Lung (tissue), 11 donors: ENCODE measurements at regions not wholly inside any gene's neighbourhood (a gene's known extent, or its start where the extent isn't known, plus 50 kb on each side); places are given as distances from the start of the nearest gene placed in this dataset.

Source experiments
- ATAC-seq: fragments of 200-7000 bp; cut with Tn5 transposase; one replicate; pipeline ENCODE4 v1.9.1; 2020; ENCODE audit warnings: moderate number of reproducible peaks; ENCODE audit not compliant: insufficient read depth, low FRiP score
- DNase-seq, 3 donors: peaks; one replicate each; pipeline ENCODE4 v3.0.0-alpha.2; 2013 to 2017
- H3K27ac ChIP-seq, 2 donors: one replicate each; pipeline ENCODE4 v1.5.1; 2013; ENCODE audit warnings: mild to moderate bottlenecking in 2 of 2, moderate library complexity in 2 of 2, control low read depth in 1 of 2, inconsistent platforms in 1 of 2, low read depth in 1 of 2, low read length in 1 of 2
- H3K27me3 ChIP-seq, 3 donors: one replicate each; pipeline ENCODE4 v1.5.1; 2013; ENCODE audit warnings: low read length in 2 of 3; ENCODE audit not compliant: control insufficient read depth in 3 of 3, insufficient read depth in 3 of 3
- H3K36me3 ChIP-seq, 4 donors: one replicate each; pipeline ENCODE4 v1.5.1; 2013; ENCODE audit warnings: low read length in 4 of 4, mild to moderate bottlenecking in 1 of 4, moderate library complexity in 1 of 4; ENCODE audit not compliant: control insufficient read depth in 4 of 4, insufficient read depth in 4 of 4
- H3K4me1 ChIP-seq, 5 donors: one replicate each; pipeline ENCODE4 v1.5.1; 2013; ENCODE audit warnings: low read length in 5 of 5, mild to moderate bottlenecking in 2 of 5, moderate library complexity in 1 of 5; ENCODE audit not compliant: control insufficient read depth in 5 of 5, insufficient read depth in 5 of 5
- H3K4me3 ChIP-seq: one replicate; pipeline ENCODE4 v1.5.1; 2013; ENCODE audit warnings: mild to moderate bottlenecking, control low read depth, moderate library complexity
- H3K9ac ChIP-seq, 2 donors: one replicate each; pipeline ENCODE4 v1.5.1; 2013; ENCODE audit warnings: low read length in 2 of 2, control low read depth in 1 of 2; ENCODE audit not compliant: insufficient read depth in 1 of 2
- H3K9me3 ChIP-seq, 4 donors: one replicate each; pipeline ENCODE4 v1.5.1; 2013; ENCODE audit warnings: low read length in 3 of 4, mild to moderate bottlenecking in 1 of 4, moderate library complexity in 1 of 4; ENCODE audit not compliant: control insufficient read depth in 4 of 4, insufficient read depth in 3 of 4
- WGBS, 2 donors: extraction: QIAGEN DNeasy Blood & Tissue Kit; methylation state at CpG; one replicate each; pipeline ENCODE4 v1.1.7; 2013; 5-methylcytosine and 5-hydroxymethylcytosine counted together
- TF ChIP-seq, protein P1 (sequence below): IDR thresholded peaks from 2 replicates; pipeline ENCODE4 v1.5.1; 2012; ENCODE audit warnings: mild to moderate bottlenecking; ENCODE audit errors: control extremely low read depth, extremely low read depth
- donor health status: control.
- donor health status: control.
- donor health status: Bipolar disorder and iron deficiency.
- donor health status: healthy.
- donor health status: DM: yes; HTN: yes; CAD: no.

- H3K9me3 ChIP-seq = peaks cover 0 to 3% (median 0%) of the 10 kb centered on the region in 4 donors
- H3K36me3 ChIP-seq = no peaks in the 10 kb centered on the region
- no peak overlapping the region for H3K4me3 ChIP-seq
- TF ChIP-seq, protein P1, sequence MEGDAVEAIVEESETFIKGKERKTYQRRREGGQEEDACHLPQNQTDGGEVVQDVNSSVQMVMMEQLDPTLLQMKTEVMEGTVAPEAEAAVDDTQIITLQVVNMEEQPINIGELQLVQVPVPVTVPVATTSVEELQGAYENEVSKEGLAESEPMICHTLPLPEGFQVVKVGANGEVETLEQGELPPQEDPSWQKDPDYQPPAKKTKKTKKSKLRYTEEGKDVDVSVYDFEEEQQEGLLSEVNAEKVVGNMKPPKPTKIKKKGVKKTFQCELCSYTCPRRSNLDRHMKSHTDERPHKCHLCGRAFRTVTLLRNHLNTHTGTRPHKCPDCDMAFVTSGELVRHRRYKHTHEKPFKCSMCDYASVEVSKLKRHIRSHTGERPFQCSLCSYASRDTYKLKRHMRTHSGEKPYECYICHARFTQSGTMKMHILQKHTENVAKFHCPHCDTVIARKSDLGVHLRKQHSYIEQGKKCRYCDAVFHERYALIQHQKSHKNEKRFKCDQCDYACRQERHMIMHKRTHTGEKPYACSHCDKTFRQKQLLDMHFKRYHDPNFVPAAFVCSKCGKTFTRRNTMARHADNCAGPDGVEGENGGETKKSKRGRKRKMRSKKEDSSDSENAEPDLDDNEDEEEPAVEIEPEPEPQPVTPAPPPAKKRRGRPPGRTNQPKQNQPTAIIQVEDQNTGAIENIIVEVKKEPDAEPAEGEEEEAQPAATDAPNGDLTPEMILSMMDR = no peak
- peak overlapping the region in 1 of 2 donors; percentile 55 for H3K27ac ChIP-seq
- DNase-seq (peak; percentile 94 to 96 (median 96)), ATAC-seq (no peak)
- no peaks in the 10 kb centered on the region for H3K27me3 ChIP-seq
- H3K4me1 ChIP-seq = peaks cover 0 to 57% (median 33%) of the 10 kb centered on the region in 5 donors
- WGBS, 2 donors = 45 to 68% methylated on average over 19 of the region's 19 CpGs
- peak overlapping the region in 1 of 2 donors; percentile 80 for H3K9ac ChIP-seq
Measured at GRCh38 chr2:120820263-120820952, 84.7 kb downstream of the GLI2 start.

DNA sequence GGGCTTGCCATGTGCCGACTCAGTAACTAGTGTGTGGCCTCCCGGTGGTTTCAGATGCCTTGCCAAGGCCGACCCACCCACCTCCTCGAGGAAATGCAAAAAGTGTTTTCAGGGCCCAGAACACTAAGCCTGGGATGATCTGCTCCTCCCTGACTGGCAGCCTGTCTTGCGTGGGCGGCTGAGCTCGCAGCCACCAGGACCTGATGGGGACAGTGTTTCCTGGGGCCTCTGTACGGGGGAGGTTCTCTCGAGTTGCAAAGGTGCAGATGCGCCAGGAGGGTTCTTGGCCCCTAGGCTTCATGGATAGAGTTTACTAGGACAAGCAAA lies 85.2 kb downstream of the GLI2 start:
- Histone ChIP-seq H3K9ac (peak overlapping the region in 1 of 2 donors; percentile 80), H3K4me1 (peaks cover 0 to 62% (median 36%) of the 10 kb centered on the region in 5 donors), H3K27ac (no peak overlapping the region), H3K27me3 (no peaks in the 10 kb centered on the region), H3K4me3 (no peak overlapping the region), H3K9me3 (no peaks in the 10 kb centered on the region), H3K36me3 (no peaks in the 10 kb centered on the region)
- 43 to 61% methylated on average over 10 of the region's 10 CpGs for WGBS, 2 donors
- peak in 2 of 3 donors; percentile 74 to 75 for DNase-seq
- TF ChIP-seq, protein P1 = no peak
- no peak for ATAC-seq

- Histone ChIP-seq H3K27ac (no peak overlapping the region), H3K27me3 (no peaks in the 10 kb centered on the region), H3K9me3 (no peaks in the 10 kb centered on the region), H3K36me3 (no peaks in the 10 kb centered on the region), H3K4me3 (no peak overlapping the region), H3K9ac (peak overlapping the region in 1 of 2 donors; percentile 80), H3K4me1 (peaks cover 0 to 69% (median 39%) of the 10 kb centered on the region in 5 donors)
- no peak for ATAC-seq
- 85 to 91% methylated on average over 15 of the region's 15 CpGs for WGBS, 2 donors
- no peak for DNase-seq
- TF ChIP-seq, protein P1 = no peak
Measured at GRCh38 chr2:120821446-120822160, 85.9 kb downstream of the GLI2 start.
